Panc1 (cell line): ENCODE measurements at regions not wholly inside any gene's neighbourhood (a gene's known extent, or its start where the extent isn't known, plus 50 kb on each side); places are given as distances from the start of the nearest gene placed in this dataset.

Experiments used
- POLR2AphosphoS5 ChIP-seq: IDR thresholded peaks from 2 replicates; pipeline ENCODE4 v1.6.1; 2012; ENCODE audit warnings: mild to moderate bottlenecking, low read depth, low read length, moderate library complexity
- TF ChIP-seq, protein P1 (sequence below): fragments of 450-650 bp; IDR thresholded peaks from 2 replicates; pipeline ENCODE4 v1.5.1; 2017; ENCODE audit warnings: mild to moderate bottlenecking

DNA sequence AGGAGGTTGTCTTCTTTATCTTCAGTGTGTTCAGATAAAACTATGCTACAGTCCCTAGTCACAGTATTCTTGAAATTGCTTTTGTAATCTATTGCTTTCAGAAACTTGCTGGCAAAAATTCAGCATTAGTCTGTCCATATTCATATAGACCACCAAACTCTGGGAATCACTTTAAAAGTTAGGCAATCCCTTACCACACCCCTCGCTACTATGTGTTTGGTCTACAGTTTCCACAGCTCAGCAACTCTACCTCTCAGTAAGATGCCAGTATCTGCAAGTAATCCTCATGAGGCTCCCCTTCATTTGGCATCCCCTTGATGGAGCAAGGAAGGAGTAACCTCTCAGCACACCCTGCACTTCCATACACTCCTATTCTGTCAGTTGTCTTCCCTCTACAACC, 1706.6 kb upstream of the CELF4 start:
- TF ChIP-seq, protein P1, sequence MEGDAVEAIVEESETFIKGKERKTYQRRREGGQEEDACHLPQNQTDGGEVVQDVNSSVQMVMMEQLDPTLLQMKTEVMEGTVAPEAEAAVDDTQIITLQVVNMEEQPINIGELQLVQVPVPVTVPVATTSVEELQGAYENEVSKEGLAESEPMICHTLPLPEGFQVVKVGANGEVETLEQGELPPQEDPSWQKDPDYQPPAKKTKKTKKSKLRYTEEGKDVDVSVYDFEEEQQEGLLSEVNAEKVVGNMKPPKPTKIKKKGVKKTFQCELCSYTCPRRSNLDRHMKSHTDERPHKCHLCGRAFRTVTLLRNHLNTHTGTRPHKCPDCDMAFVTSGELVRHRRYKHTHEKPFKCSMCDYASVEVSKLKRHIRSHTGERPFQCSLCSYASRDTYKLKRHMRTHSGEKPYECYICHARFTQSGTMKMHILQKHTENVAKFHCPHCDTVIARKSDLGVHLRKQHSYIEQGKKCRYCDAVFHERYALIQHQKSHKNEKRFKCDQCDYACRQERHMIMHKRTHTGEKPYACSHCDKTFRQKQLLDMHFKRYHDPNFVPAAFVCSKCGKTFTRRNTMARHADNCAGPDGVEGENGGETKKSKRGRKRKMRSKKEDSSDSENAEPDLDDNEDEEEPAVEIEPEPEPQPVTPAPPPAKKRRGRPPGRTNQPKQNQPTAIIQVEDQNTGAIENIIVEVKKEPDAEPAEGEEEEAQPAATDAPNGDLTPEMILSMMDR: no peak
- TF ChIP-seq POLR2AphosphoS5: no peak
